ENCODE measurements at regions not wholly inside any gene's neighbourhood (a gene's known extent, or its start where the extent isn't known, plus 50 kb on each side); places are given as distances from the start of the nearest gene placed in this dataset.

GRCh38 chr17:72022328-72023275, 98.2 kb upstream of the SOX9 start:
- TF ChIP-seq, protein P1, sequence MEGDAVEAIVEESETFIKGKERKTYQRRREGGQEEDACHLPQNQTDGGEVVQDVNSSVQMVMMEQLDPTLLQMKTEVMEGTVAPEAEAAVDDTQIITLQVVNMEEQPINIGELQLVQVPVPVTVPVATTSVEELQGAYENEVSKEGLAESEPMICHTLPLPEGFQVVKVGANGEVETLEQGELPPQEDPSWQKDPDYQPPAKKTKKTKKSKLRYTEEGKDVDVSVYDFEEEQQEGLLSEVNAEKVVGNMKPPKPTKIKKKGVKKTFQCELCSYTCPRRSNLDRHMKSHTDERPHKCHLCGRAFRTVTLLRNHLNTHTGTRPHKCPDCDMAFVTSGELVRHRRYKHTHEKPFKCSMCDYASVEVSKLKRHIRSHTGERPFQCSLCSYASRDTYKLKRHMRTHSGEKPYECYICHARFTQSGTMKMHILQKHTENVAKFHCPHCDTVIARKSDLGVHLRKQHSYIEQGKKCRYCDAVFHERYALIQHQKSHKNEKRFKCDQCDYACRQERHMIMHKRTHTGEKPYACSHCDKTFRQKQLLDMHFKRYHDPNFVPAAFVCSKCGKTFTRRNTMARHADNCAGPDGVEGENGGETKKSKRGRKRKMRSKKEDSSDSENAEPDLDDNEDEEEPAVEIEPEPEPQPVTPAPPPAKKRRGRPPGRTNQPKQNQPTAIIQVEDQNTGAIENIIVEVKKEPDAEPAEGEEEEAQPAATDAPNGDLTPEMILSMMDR (IDR thresholded peaks at IDR 0.05), result no peak
- TF ChIP-seq POLR2A (IDR thresholded peaks at IDR 0.05) (no peak), POLR2AphosphoS5 (IDR thresholded peaks at IDR 0.05) (no peak)
